ENCODE measurements at regions not wholly inside any gene's neighbourhood (a gene's known extent, or its start where the extent isn't known, plus 50 kb on each side); places are given as distances from the start of the nearest gene placed in this dataset.

DNA sequence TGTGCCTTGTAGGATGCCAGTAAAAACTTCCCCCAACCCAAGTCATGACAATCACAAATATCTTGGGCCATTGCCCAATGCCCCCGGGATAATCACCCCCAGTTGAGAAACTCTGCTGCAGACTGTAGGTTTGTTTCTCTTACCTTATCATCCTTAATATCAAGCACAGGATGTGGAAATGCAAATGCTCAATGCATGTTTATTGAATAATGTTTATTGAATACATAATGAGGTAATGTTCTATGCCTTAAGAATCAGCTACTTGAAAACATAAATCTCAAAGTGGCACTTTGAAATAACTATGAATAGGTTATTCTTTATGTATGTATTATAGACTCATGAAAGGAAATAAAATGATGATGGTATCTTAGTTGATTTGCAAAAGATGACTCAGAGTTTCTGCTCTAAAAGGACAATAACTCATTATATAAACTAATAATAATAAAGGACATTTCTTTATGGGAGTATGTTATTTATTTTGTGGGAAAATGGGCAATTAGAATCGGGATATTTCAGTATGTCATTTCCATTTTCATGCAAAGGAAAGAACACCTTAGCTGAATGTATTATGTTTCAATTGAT is 414.2 kb downstream of the EFNB2 start:
- H3K4me3 ChIP-seq, result no peak overlapping the region
- ATAC-seq (no peak), DNase-seq (no peak)
- no peaks in the 10 kb centered on the region for H3K36me3 ChIP-seq (replicated peaks in 1 of 2; ENCODE audit: insufficient read depth in 1 of 2, low read depth in 2 of 2)
- no peaks in the 10 kb centered on the region for H3K9me3 ChIP-seq
- WGBS, 2 donors, result 57 to 67% methylated on average over 2 of the region's 2 CpGs
- H3K27me3 ChIP-seq, result no peaks in the 10 kb centered on the region
- TF ChIP-seq, protein P1, sequence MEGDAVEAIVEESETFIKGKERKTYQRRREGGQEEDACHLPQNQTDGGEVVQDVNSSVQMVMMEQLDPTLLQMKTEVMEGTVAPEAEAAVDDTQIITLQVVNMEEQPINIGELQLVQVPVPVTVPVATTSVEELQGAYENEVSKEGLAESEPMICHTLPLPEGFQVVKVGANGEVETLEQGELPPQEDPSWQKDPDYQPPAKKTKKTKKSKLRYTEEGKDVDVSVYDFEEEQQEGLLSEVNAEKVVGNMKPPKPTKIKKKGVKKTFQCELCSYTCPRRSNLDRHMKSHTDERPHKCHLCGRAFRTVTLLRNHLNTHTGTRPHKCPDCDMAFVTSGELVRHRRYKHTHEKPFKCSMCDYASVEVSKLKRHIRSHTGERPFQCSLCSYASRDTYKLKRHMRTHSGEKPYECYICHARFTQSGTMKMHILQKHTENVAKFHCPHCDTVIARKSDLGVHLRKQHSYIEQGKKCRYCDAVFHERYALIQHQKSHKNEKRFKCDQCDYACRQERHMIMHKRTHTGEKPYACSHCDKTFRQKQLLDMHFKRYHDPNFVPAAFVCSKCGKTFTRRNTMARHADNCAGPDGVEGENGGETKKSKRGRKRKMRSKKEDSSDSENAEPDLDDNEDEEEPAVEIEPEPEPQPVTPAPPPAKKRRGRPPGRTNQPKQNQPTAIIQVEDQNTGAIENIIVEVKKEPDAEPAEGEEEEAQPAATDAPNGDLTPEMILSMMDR (IDR thresholded peaks at IDR 0.05), result no peak
- no peak for TF ChIP-seq POLR2A (IDR thresholded peaks at IDR 0.05)
- intact Hi-C loops (cut with DNase I), result no loop called here
- no peaks in the 10 kb centered on the region for H3K4me1 ChIP-seq
- H3K27ac ChIP-seq, result no peak overlapping the region

- no peak for DNase-seq
- Histone ChIP-seq H3K4me1 (no peaks in the 10 kb centered on the region), H3K27ac (no peak overlapping the region), H3K9me3 (no peaks in the 10 kb centered on the region), H3K36me3 (replicated peaks in 1 of 2; ENCODE audit: insufficient read depth in 1 of 2, low read depth in 2 of 2) (no peaks in the 10 kb centered on the region), H3K27me3 (no peaks in the 10 kb centered on the region), H3K4me3 (no peak overlapping the region)
- no peak for ATAC-seq
- TF ChIP-seq, protein P1 (IDR thresholded peaks at IDR 0.05), result no peak
- TF ChIP-seq POLR2A (IDR thresholded peaks at IDR 0.05), result no peak
- intact Hi-C loops (cut with DNase I), result no loop called here
- WGBS, 2 donors, result 53 to 63% methylated on average over 10 of the region's 10 CpGs
Observed at GRCh38 chr13:106118996-106119395, 416.5 kb downstream of the EFNB2 start.

DNA sequence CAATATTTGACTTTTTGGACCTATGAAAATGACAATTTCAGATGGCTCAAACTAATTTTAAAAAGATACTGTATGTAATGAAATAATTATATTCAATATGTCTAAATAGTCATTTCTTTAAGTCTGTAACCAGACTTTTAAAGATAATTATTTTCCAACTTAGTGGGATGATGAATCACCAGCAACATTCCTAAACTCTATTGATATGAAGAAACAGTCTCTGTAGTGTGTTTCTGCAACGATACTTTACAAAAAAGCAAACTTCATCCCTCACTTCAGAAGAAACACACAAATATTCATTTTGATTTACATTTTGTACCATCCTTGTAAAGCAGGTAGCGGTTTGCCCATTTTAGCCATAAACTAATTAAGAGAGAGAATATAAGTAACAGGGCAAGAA is 417.4 kb downstream of the EFNB2 start:
- 64 to 70% methylated on average over 2 of the region's 2 CpGs for WGBS, 2 donors
- intact Hi-C loops (cut with DNase I), result no loop called here
- ATAC-seq (no peak), DNase-seq (no peak)
- TF ChIP-seq, protein P1 (IDR thresholded peaks at IDR 0.05), result no peak
- TF ChIP-seq POLR2A (IDR thresholded peaks at IDR 0.05), result no peak
- Histone ChIP-seq H3K4me1 (no peaks in the 10 kb centered on the region), H3K36me3 (replicated peaks in 1 of 2; ENCODE audit: insufficient read depth in 1 of 2, low read depth in 2 of 2) (no peaks in the 10 kb centered on the region), H3K27ac (no peak overlapping the region), H3K4me3 (no peak overlapping the region), H3K9me3 (no peaks in the 10 kb centered on the region), H3K27me3 (no peaks in the 10 kb centered on the region)

GRCh38 chr13:106117640-106118039 is 417.8 kb downstream of the EFNB2 start:
- no peak for TF ChIP-seq POLR2A (IDR thresholded peaks at IDR 0.05)
- TF ChIP-seq, protein P1 (IDR thresholded peaks at IDR 0.05), result no peak
- no peaks in the 10 kb centered on the region for H3K27me3 ChIP-seq
- H3K9me3 ChIP-seq, result no peaks in the 10 kb centered on the region
- no peak overlapping the region for H3K27ac ChIP-seq
- no peak for ATAC-seq
- DNase-seq, result no peak
- no peaks in the 10 kb centered on the region for H3K4me1 ChIP-seq
- WGBS, 2 donors, result 87 to 93% methylated on average over 4 of the region's 4 CpGs
- H3K4me3 ChIP-seq, result no peak overlapping the region
- intact Hi-C loops (cut with DNase I), result no loop called here
- no peaks in the 10 kb centered on the region for H3K36me3 ChIP-seq (replicated peaks in 1 of 2; ENCODE audit: insufficient read depth in 1 of 2, low read depth in 2 of 2)

DNA sequence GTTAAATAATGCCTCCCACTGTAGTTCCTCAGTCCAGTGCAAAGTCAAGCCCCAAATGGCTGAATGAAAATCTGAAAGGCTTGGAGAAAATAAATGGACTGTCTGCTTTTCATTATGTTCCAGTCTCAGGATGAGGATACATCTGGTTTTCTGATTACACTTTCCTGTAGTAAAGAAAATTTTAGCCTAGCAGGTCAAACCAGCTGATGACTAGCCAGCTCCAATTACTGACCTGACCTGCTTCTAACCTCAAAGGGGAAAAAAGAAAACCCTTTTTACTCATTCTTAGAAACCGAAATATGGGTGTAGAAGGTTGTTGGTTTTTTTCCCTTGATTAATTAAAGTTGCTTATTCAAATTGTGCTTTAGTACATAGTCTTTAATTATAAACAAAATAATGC is 418.4 kb downstream of the EFNB2 start:
- Histone ChIP-seq H3K27ac (no peak overlapping the region), H3K4me3 (no peak overlapping the region), H3K36me3 (replicated peaks in 1 of 2; ENCODE audit: insufficient read depth in 1 of 2, low read depth in 2 of 2) (no peaks in the 10 kb centered on the region), H3K4me1 (no peaks in the 10 kb centered on the region), H3K27me3 (no peaks in the 10 kb centered on the region), H3K9me3 (no peaks in the 10 kb centered on the region)
- no peak for ATAC-seq
- no peak for DNase-seq
- WGBS, 2 donors, result 62 to 71% methylated on average over 1 of the region's 1 CpG
- intact Hi-C loops (cut with DNase I), result no loop called here
- TF ChIP-seq, protein P1 (IDR thresholded peaks at IDR 0.05), result no peak
- TF ChIP-seq POLR2A (IDR thresholded peaks at IDR 0.05), result no peak
